ENCODE measurements at regions not wholly inside any gene's neighbourhood (a gene's known extent, or its start where the extent isn't known, plus 50 kb on each side); places are given as distances from the start of the nearest gene placed in this dataset.

DNA sequence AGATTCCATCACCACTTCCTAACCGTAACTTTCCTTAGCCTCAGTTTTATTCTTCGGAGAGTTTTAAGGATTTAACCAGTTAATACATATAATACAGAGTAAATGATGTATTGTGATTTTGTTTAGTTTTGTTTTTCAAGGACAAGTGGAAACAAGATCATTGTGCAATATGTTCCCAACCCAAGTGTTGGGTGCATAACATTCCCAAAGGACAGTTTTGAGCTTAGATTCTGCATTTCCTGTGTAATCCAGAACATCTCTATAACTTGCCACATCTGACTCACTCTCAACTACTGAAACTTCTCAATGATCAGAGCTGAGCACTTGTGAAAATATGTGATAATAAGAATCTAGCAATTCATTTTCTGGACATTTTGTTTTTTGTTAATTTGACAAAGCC, 466.1 kb upstream of the PPP2R3A start:
- H3K36me3 Mint-ChIP-seq = no peaks in the 10 kb centered on the region
- no peak overlapping the region for H3K27ac Mint-ChIP-seq
- H3K4me1 ChIP-seq (ENCODE audit: insufficient read depth, low read length) = no peaks in the 10 kb centered on the region
- no peak overlapping the region for H3K4me3 Mint-ChIP-seq
- H3K27ac ChIP-seq (ENCODE audit: low read depth, low read length) = no peak overlapping the region
- no peaks in the 10 kb centered on the region for H3K9me3 ChIP-seq (ENCODE audit: control insufficient read depth in 1 of 2, low read length in 2 of 2)
- H3K9me3 Mint-ChIP-seq = peaks cover 0 to 4% (median 0%) of the 10 kb centered on the region in 8 donors
- H3K27me3 Mint-ChIP-seq = peaks cover 0 to 2% of the 10 kb centered on the region in 2 donors
- H3K4me3 ChIP-seq (ENCODE audit: low read length in 2 of 2) = no peak overlapping the region
- H3K36me3 ChIP-seq (ENCODE audit: insufficient read depth, low read length) = no peaks in the 10 kb centered on the region
- ChIA-PET CTCF (ENCODE audit: partially characterized antibody) (no interaction called here), POLR2A (ENCODE audit: partially characterized antibody) (no interaction called here)
- intact Hi-C loops (cut with micrococcal nuclease) = no loop called here
- no peak for DNase-seq
- H3K27me3 ChIP-seq (ENCODE audit: insufficient read depth, low read length) = no peaks in the 10 kb centered on the region
- H3K4me1 Mint-ChIP-seq = no peaks in the 10 kb centered on the region

DNA sequence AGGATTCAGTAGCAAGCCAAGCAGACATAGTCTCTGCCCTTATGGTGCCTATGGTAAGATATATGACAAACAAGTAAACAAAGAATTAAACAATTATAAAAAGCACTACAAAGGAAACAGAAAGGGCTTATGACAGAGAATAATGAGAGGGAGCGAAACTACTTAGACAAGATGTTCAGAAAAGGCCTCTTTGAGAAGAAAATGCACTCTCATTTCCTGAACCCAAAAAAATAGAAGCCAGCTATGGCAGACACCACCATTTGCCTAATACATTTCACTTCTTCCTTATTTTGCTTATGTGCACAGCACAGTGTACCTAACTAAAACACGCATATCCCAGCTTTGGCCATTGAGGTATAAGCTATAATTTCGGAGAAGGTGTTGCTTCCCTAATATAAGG, 465.5 kb upstream of the PPP2R3A start:
- peaks cover 0 to 2% of the 10 kb centered on the region in 2 donors for H3K27me3 Mint-ChIP-seq
- no peak overlapping the region for H3K27ac Mint-ChIP-seq
- no peaks in the 10 kb centered on the region for H3K4me1 ChIP-seq (ENCODE audit: insufficient read depth, low read length)
- H3K4me3 ChIP-seq (ENCODE audit: low read length in 2 of 2) = no peak overlapping the region
- ChIA-PET CTCF (ENCODE audit: partially characterized antibody) (no interaction called here), POLR2A (ENCODE audit: partially characterized antibody) (no interaction called here)
- H3K9me3 ChIP-seq (ENCODE audit: control insufficient read depth in 1 of 2, low read length in 2 of 2) = no peaks in the 10 kb centered on the region
- H3K4me1 Mint-ChIP-seq = no peaks in the 10 kb centered on the region
- H3K9me3 Mint-ChIP-seq = peaks cover 0 to 4% (median 0%) of the 10 kb centered on the region in 8 donors
- no peaks in the 10 kb centered on the region for H3K36me3 Mint-ChIP-seq
- intact Hi-C loops (cut with micrococcal nuclease) = no loop called here
- no peak for DNase-seq
- H3K27me3 ChIP-seq (ENCODE audit: insufficient read depth, low read length) = no peaks in the 10 kb centered on the region
- no peak overlapping the region for H3K4me3 Mint-ChIP-seq
- no peaks in the 10 kb centered on the region for H3K36me3 ChIP-seq (ENCODE audit: insufficient read depth, low read length)
- H3K27ac ChIP-seq (ENCODE audit: low read depth, low read length) = no peak overlapping the region

DNA sequence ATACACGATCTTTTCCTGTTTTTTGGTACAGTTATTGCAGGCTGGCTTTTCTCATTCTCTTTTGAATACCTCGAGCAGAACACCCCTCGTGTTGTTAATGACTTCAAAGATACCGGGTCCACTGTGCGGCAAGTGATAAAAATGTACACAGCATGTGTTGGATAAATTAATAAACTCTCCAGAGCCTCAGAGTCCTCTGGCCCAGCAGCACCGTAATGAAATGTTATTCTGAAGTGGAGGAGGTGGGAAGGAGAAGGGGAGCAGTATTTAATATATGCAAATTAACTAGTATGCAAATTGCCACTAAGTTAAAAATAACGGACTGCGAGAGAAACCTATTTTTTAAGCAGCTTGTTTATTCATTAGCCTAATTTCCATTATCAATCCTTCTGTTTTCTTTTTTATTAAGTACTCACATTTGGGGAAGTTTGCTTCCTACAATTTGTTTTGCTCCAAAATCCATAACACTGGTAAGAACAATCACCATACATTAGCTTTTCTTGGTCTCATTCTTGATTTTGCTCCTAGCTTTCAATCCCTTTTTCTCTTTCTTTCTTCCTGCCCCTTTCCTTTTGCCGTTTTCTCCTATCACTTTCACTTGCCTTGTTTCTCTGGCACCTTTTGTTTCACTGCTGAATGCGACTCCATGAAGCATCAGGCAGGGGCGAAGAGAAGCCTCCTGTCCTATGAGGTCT, 462.3 kb upstream of the PPP2R3A start:
- peaks cover 0 to 4% (median under 1%) of the 10 kb centered on the region in 8 donors for H3K9me3 Mint-ChIP-seq
- Histone ChIP-seq H3K4me1 (ENCODE audit: insufficient read depth, low read length) (no peaks in the 10 kb centered on the region), H3K36me3 (ENCODE audit: insufficient read depth, low read length) (no peaks in the 10 kb centered on the region), H3K9me3 (ENCODE audit: control insufficient read depth in 1 of 2, low read length in 2 of 2) (no peaks in the 10 kb centered on the region), H3K4me3 (ENCODE audit: low read length in 2 of 2) (no peak overlapping the region), H3K27me3 (ENCODE audit: insufficient read depth, low read length) (no peaks in the 10 kb centered on the region), H3K27ac (ENCODE audit: low read depth, low read length) (no peak overlapping the region)
- H3K27me3 Mint-ChIP-seq = peaks cover 0 to 7% of the 10 kb centered on the region in 2 donors
- no peaks in the 10 kb centered on the region for H3K36me3 Mint-ChIP-seq
- ChIA-PET CTCF (ENCODE audit: partially characterized antibody) (no interaction called here), POLR2A (ENCODE audit: partially characterized antibody) (no interaction called here)
- H3K27ac Mint-ChIP-seq = no peak overlapping the region
- H3K4me3 Mint-ChIP-seq = no peak overlapping the region
- H3K4me1 Mint-ChIP-seq = no peaks in the 10 kb centered on the region
- DNase-seq = no peak
- intact Hi-C loops (cut with micrococcal nuclease) = no loop called here

DNA sequence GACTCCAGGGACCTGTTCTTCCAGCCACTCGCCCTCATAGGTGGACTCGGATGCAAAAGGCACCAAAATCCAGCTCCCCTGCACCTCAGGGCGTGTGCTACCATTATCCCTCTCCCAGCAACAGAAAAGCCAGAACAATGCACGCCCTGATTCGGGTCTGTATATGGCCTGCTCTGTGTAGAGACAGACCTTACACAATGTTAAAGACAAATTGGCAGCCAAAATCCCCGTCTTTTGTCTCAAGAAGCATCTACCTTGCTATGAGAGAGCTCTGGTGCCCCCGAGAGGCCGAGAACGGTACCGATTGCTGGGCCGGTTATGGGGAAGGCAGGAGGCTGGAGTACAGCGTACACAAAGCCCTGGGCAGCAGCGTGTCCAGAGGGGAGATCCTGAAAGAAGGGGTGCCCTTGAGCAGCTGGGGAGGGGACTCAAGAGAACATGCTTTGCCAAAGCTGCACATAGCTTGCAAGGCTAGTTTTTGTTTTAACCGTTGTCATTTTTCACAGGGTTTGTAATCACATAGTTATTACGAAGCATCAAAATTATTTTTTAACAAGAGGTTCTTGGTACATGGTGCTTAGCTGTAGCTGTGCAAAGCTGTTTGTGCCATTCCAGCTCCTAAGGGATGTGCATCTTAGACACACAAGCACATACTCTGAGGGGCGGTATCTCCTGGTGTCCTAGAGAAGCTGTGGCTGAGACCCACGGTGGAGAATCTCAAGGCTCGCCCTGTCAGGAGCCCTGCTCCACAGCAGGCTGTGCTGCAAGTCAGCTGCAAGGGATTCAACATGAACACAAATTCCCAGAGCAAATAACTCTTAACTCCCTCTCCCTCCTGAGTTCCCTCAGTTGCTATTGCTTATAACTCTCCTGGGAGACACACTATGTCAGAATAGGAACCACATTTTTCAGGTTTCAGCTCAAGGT, 461.5 kb upstream of the PPP2R3A start:
- Mint-ChIP-seq H3K27ac (no peak overlapping the region), H3K4me3 (no peak overlapping the region), H3K4me1 (no peaks in the 10 kb centered on the region), H3K36me3 (no peaks in the 10 kb centered on the region), H3K27me3 (peaks cover 0 to 7% of the 10 kb centered on the region in 2 donors), H3K9me3 (peaks cover 0 to 11% (median 5%) of the 10 kb centered on the region in 8 donors)
- POLR2A ChIA-PET (ENCODE audit: partially characterized antibody) = no interaction called here
- no peaks in the 10 kb centered on the region for H3K36me3 ChIP-seq (ENCODE audit: insufficient read depth, low read length)
- intact Hi-C loops (cut with micrococcal nuclease) = no loop called here
- DNase-seq = peak in 1 of 5 donors; percentile 31
- H3K4me3 ChIP-seq (ENCODE audit: low read length in 2 of 2) = no peak overlapping the region
- H3K27ac ChIP-seq (ENCODE audit: low read depth, low read length) = no peak overlapping the region
- CTCF ChIA-PET (ENCODE audit: partially characterized antibody) = no interaction called here
- H3K9me3 ChIP-seq (ENCODE audit: control insufficient read depth in 1 of 2, low read length in 2 of 2) = no peaks in the 10 kb centered on the region
- no peaks in the 10 kb centered on the region for H3K27me3 ChIP-seq (ENCODE audit: insufficient read depth, low read length)
- H3K4me1 ChIP-seq (ENCODE audit: insufficient read depth, low read length) = no peaks in the 10 kb centered on the region

DNA sequence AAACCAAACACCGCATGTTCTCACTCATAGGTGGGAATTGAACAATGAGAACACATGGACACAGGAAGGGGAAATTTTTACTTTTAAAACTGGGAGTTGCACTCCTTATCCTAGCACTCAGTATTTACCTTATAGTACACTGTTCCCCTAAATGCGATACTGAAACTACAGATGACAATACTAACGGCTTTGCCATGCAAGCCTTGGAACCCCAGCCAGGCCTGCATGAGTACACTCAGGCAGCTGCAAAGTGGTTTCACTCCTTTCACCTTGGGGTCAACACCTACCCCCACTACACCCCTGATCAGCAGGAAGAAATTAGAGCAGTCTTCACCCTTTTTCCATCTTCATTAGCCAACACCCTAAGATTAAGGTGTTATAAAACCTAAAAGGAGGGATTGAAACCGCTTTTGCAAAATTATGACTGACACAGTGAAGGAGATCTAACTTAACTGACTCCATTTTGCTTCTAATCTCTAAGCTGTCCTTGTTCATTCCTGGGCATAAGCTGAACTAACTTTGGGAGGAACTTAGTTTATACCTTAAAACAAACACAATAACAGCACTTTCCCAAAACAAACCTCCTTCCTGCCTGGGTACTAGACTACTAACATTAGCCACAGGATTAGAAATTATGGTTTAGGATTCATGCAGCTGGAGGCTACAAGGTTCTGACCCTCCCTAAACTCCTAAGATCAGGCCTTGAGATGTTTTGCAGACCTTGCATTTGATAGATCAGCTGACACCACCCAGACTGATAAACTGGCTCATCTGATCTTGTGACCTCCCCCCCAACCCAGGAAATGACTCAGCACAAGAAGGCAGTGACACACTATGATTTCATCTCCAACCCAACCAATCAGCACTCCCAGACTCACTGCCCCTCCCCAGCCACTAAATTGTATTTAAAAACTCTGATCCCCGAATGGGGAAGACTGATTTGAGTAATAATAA, 452.1 kb upstream of the PPP2R3A start:
- intact Hi-C loops (cut with micrococcal nuclease) = no loop called here
- POLR2A ChIA-PET (ENCODE audit: partially characterized antibody) = no interaction called here
- Histone ChIP-seq H3K36me3 (ENCODE audit: insufficient read depth, low read length) (no peaks in the 10 kb centered on the region), H3K27me3 (ENCODE audit: insufficient read depth, low read length) (no peaks in the 10 kb centered on the region), H3K4me3 (ENCODE audit: low read length in 2 of 2) (no peak overlapping the region), H3K27ac (ENCODE audit: low read depth, low read length) (no peak overlapping the region), H3K4me1 (ENCODE audit: insufficient read depth, low read length) (no peaks in the 10 kb centered on the region), H3K9me3 (ENCODE audit: control insufficient read depth in 1 of 2, low read length in 2 of 2) (no peaks in the 10 kb centered on the region)
- H3K9me3 Mint-ChIP-seq = peaks cover 0 to 18% (median 7%) of the 10 kb centered on the region in 8 donors
- no peak for DNase-seq
- H3K27me3 Mint-ChIP-seq = peaks cover 0 to 2% of the 10 kb centered on the region in 2 donors
- H3K4me1 Mint-ChIP-seq = no peaks in the 10 kb centered on the region
- no peaks in the 10 kb centered on the region for H3K36me3 Mint-ChIP-seq
- H3K4me3 Mint-ChIP-seq = no peak overlapping the region
- no peak overlapping the region for H3K27ac Mint-ChIP-seq
- CTCF ChIA-PET (ENCODE audit: partially characterized antibody) = no interaction called here

DNA sequence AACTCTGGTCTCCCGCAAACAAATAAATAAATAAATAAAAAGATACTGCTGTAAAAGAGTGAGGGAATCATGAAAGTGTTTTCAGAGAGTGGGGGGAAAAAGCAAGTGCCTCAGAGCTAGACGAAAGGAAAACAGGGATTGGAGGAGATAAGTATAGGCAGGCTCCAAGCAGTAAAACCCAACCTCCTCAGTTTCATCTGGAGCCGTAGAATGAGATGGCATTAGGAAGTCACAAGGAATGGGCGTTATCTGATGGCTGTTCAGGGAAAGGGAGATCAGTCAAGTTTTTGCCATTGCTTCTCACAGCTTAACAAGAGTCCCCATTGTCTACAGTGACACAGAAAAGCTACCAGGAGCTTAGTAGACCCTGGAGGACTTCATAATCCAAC, 451.5 kb upstream of the PPP2R3A start:
- CTCF ChIA-PET (ENCODE audit: partially characterized antibody) = no interaction called here

DNA sequence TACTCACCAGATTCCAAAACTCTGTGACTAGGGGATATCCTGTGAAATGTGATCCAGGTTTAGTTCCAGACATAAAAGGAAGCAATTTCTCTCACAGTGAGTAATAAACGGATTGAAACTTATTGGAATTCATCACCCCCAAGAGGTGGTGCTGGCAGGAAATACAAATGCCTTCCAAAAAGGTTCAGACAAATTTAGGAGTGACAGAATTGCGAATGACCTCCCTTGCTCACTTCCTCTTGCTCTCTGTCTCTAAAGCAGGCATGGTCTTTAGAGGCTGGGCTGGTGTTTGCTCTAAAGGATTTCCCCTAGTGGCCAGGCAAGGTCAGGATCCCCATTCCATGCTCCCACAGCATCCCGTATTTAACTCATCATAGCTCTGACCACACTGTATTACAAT, 449.4 kb upstream of the PPP2R3A start:
- Histone ChIP-seq H3K9me3 (ENCODE audit: control insufficient read depth in 1 of 2, low read length in 2 of 2) (no peaks in the 10 kb centered on the region), H3K27me3 (ENCODE audit: insufficient read depth, low read length) (no peaks in the 10 kb centered on the region), H3K36me3 (ENCODE audit: insufficient read depth, low read length) (no peaks in the 10 kb centered on the region), H3K4me1 (ENCODE audit: insufficient read depth, low read length) (no peaks in the 10 kb centered on the region), H3K4me3 (ENCODE audit: low read length in 2 of 2) (no peak overlapping the region), H3K27ac (ENCODE audit: low read depth, low read length) (no peak overlapping the region)
- no peaks in the 10 kb centered on the region for H3K36me3 Mint-ChIP-seq
- peaks cover 0 to 7% of the 10 kb centered on the region in 2 donors for H3K27me3 Mint-ChIP-seq
- H3K9me3 Mint-ChIP-seq = peaks cover 0 to 15% (median 4%) of the 10 kb centered on the region in 8 donors
- no peak overlapping the region for H3K27ac Mint-ChIP-seq
- ChIA-PET POLR2A (ENCODE audit: partially characterized antibody) (no interaction called here), CTCF (ENCODE audit: partially characterized antibody) (no interaction called here)
- no peak for DNase-seq
- intact Hi-C loops (cut with micrococcal nuclease) = no loop called here
- no peak overlapping the region for H3K4me3 Mint-ChIP-seq
- H3K4me1 Mint-ChIP-seq = no peaks in the 10 kb centered on the region

More for the DNA sequence above, 451.5 kb upstream of the PPP2R3A start:
- Histone ChIP-seq H3K9me3 (ENCODE audit: control insufficient read depth in 1 of 2, low read length in 2 of 2) (no peaks in the 10 kb centered on the region), H3K36me3 (ENCODE audit: insufficient read depth, low read length) (no peaks in the 10 kb centered on the region), H3K4me1 (ENCODE audit: insufficient read depth, low read length) (no peaks in the 10 kb centered on the region), H3K27me3 (ENCODE audit: insufficient read depth, low read length) (no peaks in the 10 kb centered on the region), H3K4me3 (ENCODE audit: low read length in 2 of 2) (no peak overlapping the region), H3K27ac (ENCODE audit: low read depth, low read length) (no peak overlapping the region)
- no peak for DNase-seq
- H3K27ac Mint-ChIP-seq = no peak overlapping the region
- POLR2A ChIA-PET (ENCODE audit: partially characterized antibody) = no interaction called here
- peaks cover 0 to 2% of the 10 kb centered on the region in 2 donors for H3K27me3 Mint-ChIP-seq
- H3K9me3 Mint-ChIP-seq = peaks cover 0 to 11% (median 4%) of the 10 kb centered on the region in 8 donors
- no peaks in the 10 kb centered on the region for H3K36me3 Mint-ChIP-seq
- intact Hi-C loops (cut with micrococcal nuclease) = no loop called here
- H3K4me3 Mint-ChIP-seq = no peak overlapping the region
- no peaks in the 10 kb centered on the region for H3K4me1 Mint-ChIP-seq

Measured in CD4-positive, alpha-beta memory T cell (primary cell).